Fibroblast of gingiva (primary cell): ENCODE measurements at regions not wholly inside any gene's neighbourhood (a gene's known extent, or its start where the extent isn't known, plus 50 kb on each side); places are given as distances from the start of the nearest gene placed in this dataset.

ENCODE experiments used
- DNase-seq: peaks from one replicate; pipeline ENCODE4 v3.0.0-alpha.2; 2011; ENCODE audit warnings: low read depth

GRCh38 chr16:55042556-55043432 lies 112.1 kb downstream of the IRX5 start:
- no peak for DNase-seq

GRCh38 chr16:55043499-55043898 lies 112.8 kb downstream of the IRX5 start:
- no peak for DNase-seq

- DNase-seq, result no peak
These were observed 113.7 kb downstream of the IRX5 start for GRCh38 chr16:55044201-55044975.

- DNase-seq, result no peak
These were observed 114.7 kb downstream of the IRX5 start for GRCh38 chr16:55045329-55045728.

GRCh38 chr16:55045756-55046460 lies 115.2 kb downstream of the IRX5 start:
- no peak for DNase-seq

- no peak for DNase-seq
These were observed 115.8 kb downstream of the IRX5 start for GRCh38 chr16:55046513-55046912.

- DNase-seq, result no peak
These were observed 116.3 kb downstream of the IRX5 start for GRCh38 chr16:55046916-55047315.

- DNase-seq, result no peak
These were observed 116.7 kb downstream of the IRX5 start for GRCh38 chr16:55047331-55047730.

- DNase-seq, result no peak
These were observed 117.3 kb downstream of the IRX5 start for GRCh38 chr16:55047903-55048497.

- no peak for DNase-seq
These were observed 118.1 kb downstream of the IRX5 start for GRCh38 chr16:55048745-55049144.

GRCh38 chr16:55051571-55052347 lies 121.1 kb downstream of the IRX5 start:
- no peak for DNase-seq

GRCh38 chr16:55052348-55052734 lies 121.7 kb downstream of the IRX5 start:
- no peak for DNase-seq

GRCh38 chr16:55052741-55053415 lies 122.2 kb downstream of the IRX5 start:
- no peak for DNase-seq

- no peak for DNase-seq
These were observed 124.6 kb downstream of the IRX5 start for GRCh38 chr16:55055262-55055661.

- no peak for DNase-seq
These were observed 126.1 kb downstream of the IRX5 start for GRCh38 chr16:55056585-55057401.

GRCh38 chr16:55057866-55058265 lies 127.2 kb downstream of the IRX5 start:
- no peak for DNase-seq

- DNase-seq, result no peak
These were observed 127.9 kb downstream of the IRX5 start for GRCh38 chr16:55058576-55058975.

- no peak for DNase-seq
These were observed 128.5 kb downstream of the IRX5 start for GRCh38 chr16:55059146-55059545.

GRCh38 chr16:55061126-55061525 lies 130.5 kb downstream of the IRX5 start:
- no peak for DNase-seq

- DNase-seq, result no peak
These were observed 131.8 kb downstream of the IRX5 start for GRCh38 chr16:55062442-55062841.
